GM19035 (cell line): ENCODE measurements at regions not wholly inside any gene's neighbourhood (a gene's known extent, or its start where the extent isn't known, plus 50 kb on each side); places are given as distances from the start of the nearest gene placed in this dataset.
"Not testable (repeated sequence)": the region's sequence is repeated elsewhere in the genome, so short reads cannot be mapped to it uniquely, and the experiment has no call there.

Experiments
- ATAC-seq: cut with Tn5 transposase; IDR thresholded peaks from one replicate; pipeline ENCODE4 v1.9.1; 2021; ENCODE audit not compliant: unreplicated experiment

- ATAC-seq: no peak
These were observed 707.7 kb upstream of the NR2F2 start for GRCh38 chr15:95622843-95623242.

GRCh38 chr15:95624100-95624499 lies 706.4 kb upstream of the NR2F2 start:
- no peak for ATAC-seq

GRCh38 chr15:95624616-95625361 lies 705.7 kb upstream of the NR2F2 start:
- ATAC-seq: no peak

GRCh38 chr15:95626501-95627361 lies 703.8 kb upstream of the NR2F2 start:
- ATAC-seq: no peak

- no peak for ATAC-seq
These were observed 700.9 kb upstream of the NR2F2 start for GRCh38 chr15:95629503-95630168.

- ATAC-seq: no peak
These were observed 699.8 kb upstream of the NR2F2 start for GRCh38 chr15:95630683-95631082.

GRCh38 chr15:95635666-95636065 lies 694.8 kb upstream of the NR2F2 start:
- ATAC-seq: no peak

GRCh38 chr15:95636107-95636506 lies 694.4 kb upstream of the NR2F2 start:
- no peak for ATAC-seq

- ATAC-seq: not testable (repeated sequence)
These were observed 693.3 kb upstream of the NR2F2 start for GRCh38 chr15:95637234-95637633.

GRCh38 chr15:95639208-95639607 lies 691.3 kb upstream of the NR2F2 start:
- ATAC-seq: no peak

GRCh38 chr15:95644100-95644875 lies 686.2 kb upstream of the NR2F2 start:
- no peak for ATAC-seq

GRCh38 chr15:95645791-95646338 lies 684.6 kb upstream of the NR2F2 start:
- no peak for ATAC-seq

GRCh38 chr15:95646484-95647273 lies 683.8 kb upstream of the NR2F2 start:
- no peak for ATAC-seq

GRCh38 chr15:95647531-95648277 lies 682.8 kb upstream of the NR2F2 start:
- no peak for ATAC-seq

- no peak for ATAC-seq
These were observed 677.1 kb upstream of the NR2F2 start for GRCh38 chr15:95653361-95653805.

GRCh38 chr15:95655089-95655607 lies 675.4 kb upstream of the NR2F2 start:
- no peak for ATAC-seq

GRCh38 chr15:95656595-95656994 lies 673.9 kb upstream of the NR2F2 start:
- ATAC-seq: no peak

- ATAC-seq: no peak
These were observed 671.7 kb upstream of the NR2F2 start for GRCh38 chr15:95658799-95659198.

- no peak for ATAC-seq
These were observed 670.8 kb upstream of the NR2F2 start for GRCh38 chr15:95659656-95660055.
